Fibroblast of mammary gland (primary cell): ENCODE measurements at regions not wholly inside any gene's neighbourhood (a gene's known extent, or its start where the extent isn't known, plus 50 kb on each side); places are given as distances from the start of the nearest gene placed in this dataset.
"Not testable (repeated sequence)": the region's sequence is repeated elsewhere in the genome, so short reads cannot be mapped to it uniquely, and the experiment has no call there.

Experiments used
- DNase-seq: peaks from one replicate; pipeline ENCODE4 v3.0.0-alpha.2; 2010; ENCODE audit warnings: low read depth
- H3K4me3 ChIP-seq: 2 replicates; pipeline ENCODE4 v1.5.1; 2011; ENCODE audit warnings: low read depth, mild to moderate bottlenecking, low read length, moderate library complexity; ENCODE audit not compliant: control insufficient read depth
- CTCF ChIP-seq: conservative IDR thresholded peaks from 2 replicates; pipeline ENCODE4 v1.5.1; 2011; ENCODE audit warnings: low read depth, low read length, inconsistent platforms; ENCODE audit not compliant: control insufficient read depth, insufficient read depth

GRCh38 chr19:28578208-28578607, 634.7 kb downstream of the UQCRFS1 start:
- H3K4me3 ChIP-seq, result no peak overlapping the region
- no peak for DNase-seq
- TF ChIP-seq CTCF, result no peak

- no peak overlapping the region for H3K4me3 ChIP-seq
- TF ChIP-seq CTCF, result no peak
- DNase-seq, result no peak
Observed at GRCh38 chr19:28577666-28578065, 635.3 kb downstream of the UQCRFS1 start.

- DNase-seq, result no peak
- TF ChIP-seq CTCF, result no peak
- no peak overlapping the region for H3K4me3 ChIP-seq
Observed at GRCh38 chr19:28577233-28577632, 635.7 kb downstream of the UQCRFS1 start.

GRCh38 chr19:28575816-28576215, 637.1 kb downstream of the UQCRFS1 start:
- no peak for DNase-seq
- TF ChIP-seq CTCF, result no peak
- no peak overlapping the region for H3K4me3 ChIP-seq

- H3K4me3 ChIP-seq, DNase-seq: not testable (repeated sequence)
Observed at GRCh38 chr19:28575312-28575711, 637.6 kb downstream of the UQCRFS1 start.

GRCh38 chr19:28574212-28574611, 638.7 kb downstream of the UQCRFS1 start:
- no peak for TF ChIP-seq CTCF
- no peak for DNase-seq
- no peak overlapping the region for H3K4me3 ChIP-seq

- no peak for TF ChIP-seq CTCF
- H3K4me3 ChIP-seq, result no peak overlapping the region
- no peak for DNase-seq
Observed at GRCh38 chr19:28569132-28570131, 643.5 kb downstream of the UQCRFS1 start.
